SH-SY5Y (cell line): ENCODE measurements at regions not wholly inside any gene's neighbourhood (a gene's known extent, or its start where the extent isn't known, plus 50 kb on each side); places are given as distances from the start of the nearest gene placed in this dataset.

ENCODE experiments used
- GATA2 ChIP-seq: IDR thresholded peaks from 2 replicates; pipeline ENCODE4 v1.6.1; 2011; ENCODE audit warnings: mild to moderate bottlenecking, low read depth, low read length
- GATA3 ChIP-seq: IDR thresholded peaks from 2 replicates; pipeline ENCODE4 v1.6.1; 2011; ENCODE audit warnings: low read depth, mild to moderate bottlenecking, low read length, moderate library complexity

DNA sequence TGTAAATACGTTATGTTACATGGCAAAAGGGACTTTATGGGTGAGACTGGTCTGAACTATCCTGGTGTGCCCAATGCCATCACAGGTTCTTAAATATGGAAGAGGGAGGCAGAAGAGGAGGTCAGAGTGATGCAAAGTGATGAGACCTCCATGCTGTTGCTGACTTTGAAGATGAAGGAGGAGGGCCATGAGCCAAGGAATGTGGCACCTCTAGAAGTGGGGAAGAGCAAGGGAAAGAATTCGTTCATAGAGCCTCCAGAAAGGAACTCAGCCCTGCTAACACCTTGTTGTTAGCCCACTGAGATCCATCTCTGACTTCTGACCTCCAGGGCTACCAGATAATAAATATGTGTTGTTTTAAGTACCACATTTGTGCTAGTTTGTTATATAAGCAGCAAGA, 462.0 kb downstream of the RPS6KC1 start:
- TF ChIP-seq GATA2 (no peak), GATA3 (no peak)
